Astrocyte of the spinal cord (primary cell): ENCODE measurements at regions not wholly inside any gene's neighbourhood (a gene's known extent, or its start where the extent isn't known, plus 50 kb on each side); places are given as distances from the start of the nearest gene placed in this dataset.
A peak's percentile ranks its signal among the peaks of the same experiment; 100 is the strongest.

ENCODE experiments used
- DNase-seq: peaks from one replicate; pipeline ENCODE4 v3.0.0; 2011; ENCODE audit warnings: low read depth, low spot score
- H3K4me3 ChIP-seq: 2 replicates; pipeline ENCODE4 v1.5.1; 2011; ENCODE audit warnings: low read depth, mild to moderate bottlenecking, low read length, moderate library complexity
- in situ Hi-C: cut with HindIII; loops from 2 replicates; pipeline ENCODE4 v1.10.0; 2017; ENCODE audit warnings: low sequenced_read_pairs
- TF ChIP-seq, protein P1 (sequence below): IDR thresholded peaks from 2 replicates; pipeline ENCODE4 v1.5.1; 2012; ENCODE audit warnings: low read depth, mild to moderate bottlenecking, low read length, inconsistent platforms

DNA sequence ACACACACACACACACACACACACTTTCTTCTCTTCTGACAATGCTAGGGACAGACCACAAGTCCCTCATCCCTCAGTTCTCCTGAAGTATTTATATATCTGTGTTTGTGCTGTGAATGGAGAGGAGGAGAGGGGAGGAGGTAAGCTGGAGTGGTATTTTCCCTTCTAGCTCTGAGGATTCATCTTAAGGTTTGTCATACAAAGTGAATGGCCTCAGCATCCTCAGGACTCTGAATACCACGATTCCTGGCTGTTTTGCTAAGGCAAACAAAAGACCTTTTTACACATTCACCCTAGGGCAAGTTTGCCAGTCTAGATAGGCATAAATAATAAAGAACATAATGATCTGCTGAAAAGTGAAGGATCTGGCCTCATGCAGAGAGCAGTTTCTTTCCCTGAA, 65.7 kb upstream of the CHMP2B start:
- no peak for DNase-seq
- TF ChIP-seq, protein P1, sequence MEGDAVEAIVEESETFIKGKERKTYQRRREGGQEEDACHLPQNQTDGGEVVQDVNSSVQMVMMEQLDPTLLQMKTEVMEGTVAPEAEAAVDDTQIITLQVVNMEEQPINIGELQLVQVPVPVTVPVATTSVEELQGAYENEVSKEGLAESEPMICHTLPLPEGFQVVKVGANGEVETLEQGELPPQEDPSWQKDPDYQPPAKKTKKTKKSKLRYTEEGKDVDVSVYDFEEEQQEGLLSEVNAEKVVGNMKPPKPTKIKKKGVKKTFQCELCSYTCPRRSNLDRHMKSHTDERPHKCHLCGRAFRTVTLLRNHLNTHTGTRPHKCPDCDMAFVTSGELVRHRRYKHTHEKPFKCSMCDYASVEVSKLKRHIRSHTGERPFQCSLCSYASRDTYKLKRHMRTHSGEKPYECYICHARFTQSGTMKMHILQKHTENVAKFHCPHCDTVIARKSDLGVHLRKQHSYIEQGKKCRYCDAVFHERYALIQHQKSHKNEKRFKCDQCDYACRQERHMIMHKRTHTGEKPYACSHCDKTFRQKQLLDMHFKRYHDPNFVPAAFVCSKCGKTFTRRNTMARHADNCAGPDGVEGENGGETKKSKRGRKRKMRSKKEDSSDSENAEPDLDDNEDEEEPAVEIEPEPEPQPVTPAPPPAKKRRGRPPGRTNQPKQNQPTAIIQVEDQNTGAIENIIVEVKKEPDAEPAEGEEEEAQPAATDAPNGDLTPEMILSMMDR, result no peak
- in situ Hi-C loops, result no loop called here
- H3K4me3 ChIP-seq, result no peak overlapping the region

DNA sequence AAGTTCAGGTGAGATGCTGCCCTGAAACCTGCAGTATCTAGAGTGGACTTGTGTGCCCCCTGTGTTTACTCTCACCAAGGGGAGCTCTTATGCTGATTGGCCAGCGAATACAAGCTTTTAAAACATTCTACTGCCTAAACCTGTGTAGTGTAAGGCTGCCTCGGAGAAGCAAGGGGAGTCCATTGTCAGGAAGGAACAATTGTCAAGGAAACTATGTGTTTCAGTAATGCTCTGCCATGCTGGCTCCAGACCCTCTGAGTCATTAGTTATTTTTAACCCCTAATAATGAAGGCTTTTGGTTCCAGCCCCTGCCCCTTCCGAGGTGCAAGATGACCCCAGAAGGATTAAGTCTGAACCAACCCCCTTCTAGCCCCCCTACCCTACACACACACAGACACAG, 66.1 kb upstream of the CHMP2B start:
- in situ Hi-C loops, result no loop called here
- no peak for DNase-seq
- TF ChIP-seq, protein P1, result no peak
- H3K4me3 ChIP-seq, result no peak overlapping the region

DNA sequence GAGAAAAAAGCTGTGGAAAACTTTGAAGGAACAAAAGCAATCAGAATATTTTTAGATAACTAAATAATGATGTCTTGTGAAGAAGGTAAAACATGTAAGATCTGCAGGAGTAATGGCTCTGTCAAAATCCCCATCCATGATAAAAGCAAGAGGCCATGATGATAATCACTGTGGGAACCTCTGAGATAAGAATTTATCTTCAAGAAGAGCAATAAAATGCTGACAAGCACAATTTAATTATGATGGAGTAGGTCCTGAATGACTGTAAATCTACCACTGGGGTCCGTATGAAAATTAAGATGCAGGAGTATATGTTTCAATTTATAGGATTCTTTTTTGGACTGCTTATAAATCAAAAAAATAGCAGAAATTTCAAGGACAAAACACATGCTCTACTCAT, 68.3 kb upstream of the CHMP2B start:
- DNase-seq, result no peak
- TF ChIP-seq, protein P1, result no peak
- in situ Hi-C loops, result no loop called here
- H3K4me3 ChIP-seq, result no peak overlapping the region

DNA sequence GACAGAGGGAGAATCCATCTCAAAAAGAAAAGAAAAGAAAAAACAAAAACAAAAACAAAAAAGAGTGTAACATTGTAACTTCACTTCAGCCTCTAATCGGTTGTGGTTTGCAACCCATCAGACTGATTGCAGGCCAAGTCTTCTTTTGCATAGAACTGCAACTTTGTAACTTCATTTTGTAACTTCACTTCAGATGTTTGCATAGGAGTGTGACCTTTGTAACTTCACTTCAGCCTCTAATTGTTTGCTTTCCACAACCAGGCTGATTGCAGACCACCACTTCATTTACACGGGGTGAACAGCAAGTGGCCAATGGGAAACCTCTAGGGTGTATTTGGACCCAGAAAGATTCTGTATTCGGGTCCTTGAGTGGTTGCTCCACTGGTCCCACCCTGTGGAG, 79.1 kb upstream of the CHMP2B start:
- no peak for DNase-seq
- TF ChIP-seq, protein P1, result no peak
- in situ Hi-C loops, result no loop called here
- no peak overlapping the region for H3K4me3 ChIP-seq

DNA sequence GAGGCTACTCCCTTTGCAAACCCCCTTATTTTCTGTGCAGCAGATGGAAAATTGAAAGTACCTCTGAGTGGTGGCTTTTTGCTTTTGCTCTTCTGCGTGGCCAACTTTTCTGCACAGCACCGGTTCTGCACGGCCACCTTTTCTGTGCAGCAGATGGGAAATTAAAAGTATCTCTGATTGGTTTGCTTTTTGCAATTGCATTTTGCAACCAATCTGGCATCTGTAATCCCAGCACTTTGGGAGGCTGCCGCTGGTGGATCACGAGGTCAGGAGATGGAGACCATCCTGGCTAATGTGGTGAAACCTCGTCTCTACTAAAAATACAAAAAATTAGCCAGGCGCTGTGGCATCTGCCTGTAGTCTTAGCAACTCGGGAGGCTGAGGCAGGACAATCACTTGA, 79.5 kb upstream of the CHMP2B start:
- no peak overlapping the region for H3K4me3 ChIP-seq
- TF ChIP-seq, protein P1, result no peak
- DNase-seq, result no peak
- in situ Hi-C loops, result no loop called here

DNA sequence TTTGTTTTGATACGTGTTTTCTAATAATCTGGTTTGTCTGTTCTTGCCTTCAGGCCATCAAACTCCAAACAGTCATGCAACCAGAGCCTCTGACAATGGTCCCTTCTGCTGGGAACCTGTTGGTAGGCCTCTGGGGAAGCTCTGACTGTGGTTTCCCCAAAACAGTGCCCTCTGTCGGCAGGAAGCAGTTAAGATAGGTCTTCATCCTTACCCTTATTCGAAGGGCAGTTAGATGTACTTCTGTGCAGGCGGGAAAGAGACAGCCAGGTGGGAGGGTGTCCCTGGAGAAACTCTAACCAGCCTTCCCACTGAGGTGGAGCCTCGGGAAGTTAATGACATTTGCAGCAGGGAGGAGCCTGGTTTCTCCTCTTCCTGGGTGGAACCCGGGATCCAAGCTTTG, 81.6 kb upstream of the CHMP2B start:
- peak; percentile 7 for DNase-seq
- TF ChIP-seq, protein P1, result no peak
- in situ Hi-C loops, result no loop called here
- no peak overlapping the region for H3K4me3 ChIP-seq

DNA sequence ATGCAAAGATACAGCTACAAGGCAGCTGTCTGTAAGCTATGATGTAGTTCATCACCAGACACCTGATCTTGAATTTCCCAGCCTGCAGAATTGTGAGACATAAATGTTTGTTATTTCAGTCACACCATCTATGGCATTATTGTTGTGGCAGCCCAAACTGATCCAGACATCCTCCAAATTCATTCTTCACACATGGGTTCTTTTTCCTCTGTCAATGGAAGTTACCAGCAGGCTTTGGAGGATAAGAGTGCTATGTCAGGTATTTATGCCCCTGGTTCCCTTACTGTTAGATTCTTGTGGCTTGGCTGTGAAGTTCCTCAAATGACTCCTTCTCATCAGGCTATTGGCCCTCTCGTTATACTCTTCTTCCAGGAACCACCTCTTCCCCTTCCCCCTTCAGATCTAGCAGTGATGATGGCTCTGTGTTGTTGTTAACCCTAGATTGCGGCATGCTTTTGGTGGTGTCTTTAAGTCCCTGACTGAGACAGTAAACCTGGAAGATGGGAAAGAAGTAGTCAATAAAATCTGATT, 91.0 kb upstream of the CHMP2B start:
- in situ Hi-C loops, result no loop called here
- no peak overlapping the region for H3K4me3 ChIP-seq
- DNase-seq, result no peak
- TF ChIP-seq, protein P1, result no peak
